GM12891 (cell line): ENCODE measurements at regions not wholly inside any gene's neighbourhood (a gene's known extent, or its start where the extent isn't known, plus 50 kb on each side); places are given as distances from the start of the nearest gene placed in this dataset.

Experiments
- PAX5 ChIP-seq: IDR thresholded peaks from 2 replicates; pipeline ENCODE4 v1.6.1; 2011; ENCODE audit warnings: low read length, moderate library complexity, mild to moderate bottlenecking; ENCODE audit not compliant: insufficient read depth, severe bottlenecking
- POLR2A ChIP-seq: IDR thresholded peaks from 2 replicates; pipeline ENCODE4 v1.6.1; 2011; ENCODE audit warnings: low read depth, low read length, control low read depth
- POLR2AphosphoS5 ChIP-seq: IDR thresholded peaks from 2 replicates; pipeline ENCODE4 v1.6.1; 2011; ENCODE audit warnings: low read depth, low read length, control low read depth
- TAF1 ChIP-seq: IDR thresholded peaks from 2 replicates; pipeline ENCODE4 v1.6.1; 2011; ENCODE audit warnings: low read depth, low read length, control low read depth

DNA sequence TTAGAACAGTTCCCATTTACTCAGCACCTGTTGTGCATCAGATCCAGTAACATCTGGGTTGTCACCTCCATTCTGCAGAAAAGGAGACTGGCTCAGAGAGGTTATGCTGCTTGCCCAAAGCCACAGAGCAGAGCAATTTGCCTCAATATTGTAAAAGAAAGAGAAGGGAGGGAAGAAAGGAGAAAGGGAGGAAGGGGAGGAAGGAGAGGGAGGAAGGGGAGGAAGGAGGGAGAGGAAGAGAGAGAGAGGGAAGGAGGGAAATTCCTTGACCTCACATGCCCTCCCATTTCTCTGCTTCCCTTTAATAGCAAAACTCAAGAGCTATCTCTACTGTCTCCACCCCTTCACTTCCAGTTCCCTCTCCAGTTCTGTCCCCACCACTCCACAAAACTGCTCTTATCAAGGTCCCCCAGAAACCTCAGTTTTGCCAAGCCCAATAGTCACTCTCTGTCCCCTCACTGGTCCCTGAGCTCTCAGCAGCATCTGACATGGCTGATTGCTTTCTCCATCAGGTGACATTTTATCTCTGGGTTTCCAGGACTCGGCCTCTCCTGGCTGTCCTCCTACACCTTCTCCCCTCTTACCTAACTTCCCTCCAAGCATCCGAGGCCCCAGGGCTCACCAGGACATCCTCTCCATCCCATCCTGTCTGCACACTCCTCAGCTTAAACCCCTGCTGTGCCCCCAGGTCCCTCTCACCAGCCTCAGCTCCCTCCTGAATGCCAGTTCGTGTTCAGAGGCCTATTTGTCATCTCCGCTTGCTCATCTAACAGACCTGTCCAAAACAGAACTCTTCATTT, 104.7 kb upstream of the LINGO1 start:
- TF ChIP-seq POLR2A (no peak), POLR2AphosphoS5 (no peak), TAF1 (no peak), PAX5 (no peak)
